GM10266 (cell line): ENCODE measurements at regions not wholly inside any gene's neighbourhood (a gene's known extent, or its start where the extent isn't known, plus 50 kb on each side); places are given as distances from the start of the nearest gene placed in this dataset.
"Not testable (repeated sequence)": the region's sequence is repeated elsewhere in the genome, so short reads cannot be mapped to it uniquely, and the experiment has no call there.

ENCODE experiments used
- DNase-seq: peaks from one replicate; pipeline ENCODE4 v3.0.0; 2012; ENCODE audit errors: extremely low spot score
- TF ChIP-seq, protein P1 (sequence below): IDR thresholded peaks from 2 replicates; pipeline ENCODE4 v1.5.1; 2012; ENCODE audit warnings: mild to moderate bottlenecking, low read depth; ENCODE audit not compliant: control insufficient read depth, insufficient read depth; ENCODE audit errors: missing control alignments

DNA sequence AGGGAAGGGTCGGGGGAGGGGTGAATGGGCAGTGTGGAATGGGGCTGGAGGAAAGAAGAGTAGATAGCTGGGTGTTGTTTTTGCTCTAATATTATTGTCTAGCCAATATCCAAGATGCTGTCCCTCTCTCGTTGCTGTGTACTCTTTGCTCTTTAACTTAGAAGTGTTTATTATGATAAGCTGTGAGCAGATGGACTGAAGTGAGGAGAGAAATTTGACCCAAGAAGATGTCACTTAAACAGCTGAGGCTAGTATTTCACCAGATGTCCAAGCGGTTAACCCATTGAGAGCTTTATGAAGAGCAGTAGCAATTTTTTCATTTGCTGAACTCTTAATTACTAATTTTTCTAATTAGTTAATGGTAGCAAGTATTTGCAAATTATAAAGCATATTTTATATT lies 212.2 kb upstream of the TP63 start:
- no peak for DNase-seq
- TF ChIP-seq, protein P1, sequence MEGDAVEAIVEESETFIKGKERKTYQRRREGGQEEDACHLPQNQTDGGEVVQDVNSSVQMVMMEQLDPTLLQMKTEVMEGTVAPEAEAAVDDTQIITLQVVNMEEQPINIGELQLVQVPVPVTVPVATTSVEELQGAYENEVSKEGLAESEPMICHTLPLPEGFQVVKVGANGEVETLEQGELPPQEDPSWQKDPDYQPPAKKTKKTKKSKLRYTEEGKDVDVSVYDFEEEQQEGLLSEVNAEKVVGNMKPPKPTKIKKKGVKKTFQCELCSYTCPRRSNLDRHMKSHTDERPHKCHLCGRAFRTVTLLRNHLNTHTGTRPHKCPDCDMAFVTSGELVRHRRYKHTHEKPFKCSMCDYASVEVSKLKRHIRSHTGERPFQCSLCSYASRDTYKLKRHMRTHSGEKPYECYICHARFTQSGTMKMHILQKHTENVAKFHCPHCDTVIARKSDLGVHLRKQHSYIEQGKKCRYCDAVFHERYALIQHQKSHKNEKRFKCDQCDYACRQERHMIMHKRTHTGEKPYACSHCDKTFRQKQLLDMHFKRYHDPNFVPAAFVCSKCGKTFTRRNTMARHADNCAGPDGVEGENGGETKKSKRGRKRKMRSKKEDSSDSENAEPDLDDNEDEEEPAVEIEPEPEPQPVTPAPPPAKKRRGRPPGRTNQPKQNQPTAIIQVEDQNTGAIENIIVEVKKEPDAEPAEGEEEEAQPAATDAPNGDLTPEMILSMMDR = no peak

DNA sequence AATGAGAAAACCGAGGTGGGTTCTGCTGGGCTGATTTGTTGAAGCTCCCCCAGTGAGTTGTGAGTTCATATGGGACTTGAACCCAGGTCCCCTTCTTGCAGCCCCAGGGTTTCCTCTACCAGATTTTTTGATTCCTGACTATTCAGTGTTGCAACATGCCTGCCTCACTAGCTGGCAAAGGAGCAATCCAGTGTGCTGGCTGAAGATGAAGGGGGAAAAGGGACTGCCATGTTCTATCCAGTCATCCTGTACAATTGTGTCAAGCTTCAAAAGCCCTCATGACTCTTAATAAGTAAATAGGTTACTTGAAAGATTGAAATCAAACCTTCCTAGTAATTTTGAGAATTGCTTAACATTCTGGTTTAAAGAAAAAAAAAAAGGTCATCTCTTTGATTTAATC lies 211.5 kb upstream of the TP63 start:
- TF ChIP-seq, protein P1 = no peak
- DNase-seq = no peak

DNA sequence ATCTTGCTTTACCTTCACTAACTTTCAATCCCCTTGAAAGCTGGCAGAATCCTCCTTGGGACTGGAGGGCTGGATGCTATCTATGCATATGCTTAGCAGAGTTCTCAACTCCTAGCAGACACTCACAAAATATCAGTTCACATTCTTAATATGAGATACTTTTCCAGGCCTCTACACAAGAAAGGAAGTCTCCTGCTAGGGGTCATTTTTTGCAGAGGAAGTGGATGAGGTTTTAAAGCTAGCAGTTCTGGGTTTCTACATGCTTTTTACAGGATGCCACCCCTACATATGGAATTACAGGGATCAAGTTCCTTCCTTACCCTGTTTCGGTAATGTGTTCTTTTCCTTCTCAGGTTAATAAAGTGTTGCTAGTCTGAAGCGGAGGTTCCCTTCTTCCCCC lies 206.3 kb upstream of the TP63 start:
- no peak for DNase-seq
- TF ChIP-seq, protein P1 = no peak

DNA sequence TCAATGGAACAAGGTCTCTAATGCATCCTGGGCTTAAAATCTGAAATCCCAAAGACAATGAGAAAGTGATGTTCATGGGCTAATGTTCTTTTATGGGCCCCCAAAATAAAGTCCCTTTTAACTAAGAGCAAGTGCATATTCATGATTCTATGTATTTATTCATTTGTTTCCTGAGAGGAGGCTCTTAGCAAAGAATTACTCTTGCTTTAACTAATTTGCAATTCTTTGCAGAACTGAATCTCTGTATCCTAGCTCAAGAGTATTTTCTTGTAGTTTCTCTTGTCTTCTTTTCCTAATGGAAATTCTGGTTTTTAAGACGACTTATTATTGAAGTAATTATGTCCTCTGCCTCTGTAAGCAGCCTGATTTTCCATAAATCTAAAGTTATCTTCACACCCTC lies 202.2 kb upstream of the TP63 start:
- DNase-seq = no peak
- TF ChIP-seq, protein P1 = no peak

DNA sequence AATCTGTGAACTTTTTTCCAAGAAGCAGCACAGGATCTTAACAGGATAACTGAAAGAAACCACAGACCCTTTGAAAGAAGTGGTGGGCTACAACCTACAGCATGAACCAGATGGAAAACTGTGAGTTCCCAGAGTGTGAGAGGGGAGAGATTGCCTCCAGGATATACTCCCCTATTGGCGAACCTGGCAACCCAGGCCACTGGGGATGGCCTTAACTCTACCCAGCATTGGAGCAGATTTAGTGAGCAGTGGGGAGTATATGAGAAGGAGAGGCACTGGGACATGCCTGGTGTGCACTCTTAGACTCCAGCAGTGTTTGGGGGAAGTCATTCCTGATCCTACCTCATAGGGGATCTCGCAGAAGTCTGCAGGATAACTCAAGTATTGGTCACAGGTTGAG lies 201.0 kb upstream of the TP63 start:
- no peak for DNase-seq

DNA sequence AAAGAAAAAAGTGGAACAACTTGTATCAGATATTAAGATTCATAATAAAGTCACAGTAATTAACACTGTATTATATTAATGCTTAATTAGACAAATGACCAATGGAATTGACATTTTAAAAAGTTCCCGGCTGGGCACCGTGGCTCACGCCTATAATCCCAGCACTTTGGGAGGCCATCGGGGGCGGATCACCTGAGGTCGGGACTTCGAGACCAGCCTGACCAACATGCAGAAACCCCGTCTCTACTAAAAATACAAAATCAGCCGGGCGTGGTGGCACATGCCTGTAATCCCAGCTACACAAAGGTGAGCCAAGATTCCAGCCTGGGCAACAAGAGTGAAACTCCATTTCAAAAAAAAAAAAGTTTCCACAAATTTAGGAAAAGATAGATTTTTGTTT lies 188.9 kb upstream of the TP63 start:
- DNase-seq = not testable (repeated sequence)

More for the DNA sequence above, 201.0 kb upstream of the TP63 start:
- TF ChIP-seq, protein P1 = no peak

DNA sequence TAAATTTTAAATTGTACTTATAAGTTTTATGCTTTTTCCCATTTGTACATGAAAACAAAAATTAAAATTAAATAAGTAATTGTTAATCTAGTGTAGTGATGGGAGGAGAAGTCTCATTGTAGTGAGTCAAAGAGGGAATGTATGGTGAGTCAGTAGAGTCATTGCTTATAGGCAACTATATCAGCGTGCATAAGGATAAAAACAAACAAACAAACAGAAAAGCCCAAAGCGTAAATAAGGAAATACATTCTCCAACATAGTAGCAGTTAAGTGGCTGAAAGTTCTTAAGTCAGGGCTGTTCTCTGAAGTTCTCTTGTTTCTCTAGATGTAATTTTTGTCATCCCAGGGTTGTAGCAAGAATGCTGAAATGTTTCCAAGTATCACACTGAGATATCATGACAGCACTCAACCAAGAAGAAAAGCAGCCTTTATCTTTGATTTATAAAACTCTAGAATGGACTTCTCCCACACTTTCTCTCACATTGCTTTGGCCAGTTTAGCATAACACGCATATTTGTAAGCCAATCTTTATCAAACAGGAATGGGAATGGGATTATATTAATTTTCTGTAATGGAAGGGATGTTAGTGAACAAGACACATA lies 184.1 kb upstream of the TP63 start:
- DNase-seq = no peak
- TF ChIP-seq, protein P1 = no peak

DNA sequence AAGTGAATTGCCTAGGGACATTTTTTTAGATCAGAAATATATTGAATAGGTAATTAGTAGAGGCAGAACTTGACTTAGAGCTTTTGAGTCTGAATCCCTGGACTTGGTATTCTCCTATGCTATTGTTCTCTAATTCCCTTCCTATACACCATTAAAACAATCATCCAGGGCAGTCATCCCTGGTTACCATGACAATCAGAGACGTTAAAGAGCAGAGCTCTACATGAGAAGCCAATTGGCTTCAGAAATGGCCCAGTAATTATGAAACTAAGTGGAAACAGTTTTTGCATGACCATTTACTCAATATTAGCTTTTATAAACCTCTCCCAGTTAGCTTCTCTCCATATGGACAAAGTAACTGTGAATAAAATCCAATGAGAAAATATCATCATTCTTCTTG lies 182.1 kb upstream of the TP63 start:
- TF ChIP-seq, protein P1 = no peak

More for the DNA sequence above, 182.1 kb upstream of the TP63 start:
- no peak for DNase-seq
